K562 (cell line): ENCODE measurements at regions not wholly inside any gene's neighbourhood (a gene's known extent, or its start where the extent isn't known, plus 50 kb on each side); places are given as distances from the start of the nearest gene placed in this dataset.

Experiments
- ATAC-seq: fragments of 200-7000 bp; cut with Tn5 transposase; 3 replicates; pipeline ENCODE4 v1.9.1; 2020; ENCODE audit warnings: moderate library complexity
- BruUV-seq: library from RNA; stranded (reverse); fragments of 400-500 nt; replicated peaks from 2 replicates; lab custom pipeline; 2021; lab: Mats Ljungman, UMichigan
- CTCF ChIA-PET: fragments of 300-600 bp; formaldehyde crosslinking; extraction: SDS; loops from one replicate; lab custom pipeline; 2021; ENCODE audit warnings: low intra/inter-chr PET ratio; lab: Yijun Ruan, JAX
- POLR2A ChIA-PET: fragments of 300-600, 350-650 bp; sonication (Branson Sonifier 250); formaldehyde crosslinking; extraction: SDS; loops from one replicate; lab custom pipeline; 2021; ENCODE audit warnings: antibody characterized with exemption, inconsistent platforms; lab: Yijun Ruan, JAX
- DNase-seq, 4 experiments: peaks; one replicate each; pipeline versions ENCODE4 v3.0.0 to v3.0.0-alpha.2; 2011 to 2018; ENCODE audit warnings: low spot score in 3 of 4, mixed read lengths in 3 of 4; ENCODE audit errors: extremely low read depth in 1 of 4
- FAIRE-seq: peaks from 2 replicates; lab custom pipeline; 2011; peaks lifted over from hg19 to GRCh38; lab: Jason Lieb, UNC
- H2AFZ ChIP-seq: 2 replicates; pipeline ENCODE4 v1.6.0; 2011; ENCODE audit warnings: low read depth, low read length, control low read depth, inconsistent platforms
- H3K27ac ChIP-seq: fragments of 200-600 bp; 3 replicates; pipeline ENCODE4 v1.8.0; 2011; ENCODE audit warnings: low read depth, mild to moderate bottlenecking, control low read depth, inconsistent platforms, low read length, moderate library complexity, mixed read lengths; ENCODE audit errors: extremely low read depth
- H3K27me3 ChIP-seq, 2 experiments: fragments of 300-600 bp in 1 of 2; 2 replicates in 1 of 2; 3 replicates in 1 of 2; pipeline versions ENCODE4 v1.6.0 to v1.8.0; 2011; ENCODE audit warnings: inconsistent platforms in 2 of 2, low read length in 2 of 2, mild to moderate bottlenecking in 1 of 2, mixed read lengths in 1 of 2, moderate library complexity in 1 of 2; ENCODE audit not compliant: control insufficient read depth in 2 of 2, insufficient read depth in 2 of 2
- H3K36me3 ChIP-seq: fragments of 300-600 bp; 3 replicates; pipeline ENCODE4 v1.8.0; 2011; ENCODE audit warnings: mild to moderate bottlenecking, low read length, inconsistent platforms; ENCODE audit not compliant: control insufficient read depth, insufficient read depth
- H3K4me1 ChIP-seq, 2 experiments: fragments of 200-600 bp in 1 of 2; replicated peaks in 1 of 2; 2 replicates in 1 of 2; 3 replicates in 1 of 2; pipeline versions ENCODE4 v1.5.1 to v1.8.0; 2011; ENCODE audit warnings: inconsistent platforms in 2 of 2, low read length in 2 of 2, mild to moderate bottlenecking in 1 of 2, mixed read lengths in 1 of 2, moderate library complexity in 1 of 2; ENCODE audit not compliant: control insufficient read depth in 2 of 2, insufficient read depth in 2 of 2
- H3K4me2 ChIP-seq: 2 replicates; pipeline ENCODE4 v1.6.1; 2011; ENCODE audit warnings: low read length, control low read depth, inconsistent platforms, mixed read lengths; ENCODE audit not compliant: insufficient read depth
- H3K4me3 ChIP-seq: fragments of 200-600 bp; sonication (generic), shearing (Covaris generic); 2 replicates; pipeline ENCODE4 v1.5.1; 2016; ENCODE audit warnings: control low read depth, inconsistent platforms
- H3K79me2 ChIP-seq: fragments of 200-600 bp; 3 replicates; pipeline ENCODE4 v1.8.0; 2011; ENCODE audit warnings: low read length, inconsistent platforms; ENCODE audit not compliant: control insufficient read depth, insufficient read depth
- H3K9ac ChIP-seq, 2 experiments: 2 replicates each; pipeline versions ENCODE4 v1.6.0 to v1.6.1; 2011; ENCODE audit warnings: low read depth in 2 of 2, low read length in 2 of 2, control low read depth in 1 of 2, inconsistent platforms in 1 of 2, mild to moderate bottlenecking in 1 of 2, mixed read lengths in 1 of 2; ENCODE audit not compliant: insufficient read depth in 1 of 2
- H3K9me1 ChIP-seq: one replicate; pipeline ENCODE4 v1.6.0; 2011; ENCODE audit warnings: inconsistent platforms, mild to moderate bottlenecking, low read length, moderate library complexity; ENCODE audit not compliant: control insufficient read depth, insufficient read depth
- H3K9me3 ChIP-seq: replicated peaks from 2 replicates; pipeline ENCODE4 v1.5.1; 2011; ENCODE audit warnings: low read depth, low read length, inconsistent platforms; ENCODE audit not compliant: control insufficient read depth, insufficient read depth
- H4K20me1 ChIP-seq: replicated peaks from 2 replicates; pipeline ENCODE4 v1.6.1; 2011; ENCODE audit warnings: low read length, inconsistent platforms, mixed read lengths; ENCODE audit not compliant: control insufficient read depth, insufficient read depth
- BDP1 ChIP-seq: IDR thresholded peaks from 3 replicates; pipeline ENCODE4 v1.6.1; 2011; ENCODE audit not compliant: insufficient read length, insufficient read depth
- CSDE1 ChIP-seq, 2 experiments: fragments of 450-650 bp; IDR thresholded peaks; 2 replicates each; pipeline ENCODE4 v1.6.1; 2016; ENCODE audit warnings: mild to moderate bottlenecking in 1 of 2
- DACH1 ChIP-seq: fragments of 450-650 bp; IDR thresholded peaks from 2 replicates; pipeline ENCODE4 v1.6.1; 2018; ENCODE audit not compliant: partially characterized antibody
- DPF2 ChIP-seq: fragments of 450-650 bp; IDR thresholded peaks from 2 replicates; pipeline ENCODE4 v1.6.1; 2016
- EZH2 ChIP-seq: IDR thresholded peaks from 2 replicates; pipeline ENCODE4 v1.6.1; 2012; ENCODE audit warnings: low read depth, mild to moderate bottlenecking, inconsistent platforms, low read length, borderline replicate concordance
- FOXA1 ChIP-seq: fragments of 450-650 bp; IDR thresholded peaks from 2 replicates; pipeline ENCODE4 v1.6.1; 2016; ENCODE audit warnings: mild to moderate bottlenecking, borderline replicate concordance
- FOXA3 ChIP-seq, 2 experiments: fragments of 450-650 bp in 1 of 2; sonication (generic) in 1 of 2; formaldehyde crosslinking; IDR thresholded peaks in 1 of 2; conservative IDR thresholded peaks in 1 of 2; 2 replicates each; pipeline versions ENCODE4 v1.4.0 to v1.8.0; 2020 to 2022; ENCODE audit warnings: mild to moderate bottlenecking in 2 of 2, missing genetic modification reagents in 1 of 2
- KLF10 ChIP-seq: fragments of 250-450 bp; sonication (Bioruptor Pico); IDR thresholded peaks from 2 replicates; pipeline ENCODE4 v1.6.1; 2021; ENCODE audit warnings: matching md5 sums
- SOX6 ChIP-seq: fragments of 450-650 bp; IDR thresholded peaks from 2 replicates; pipeline ENCODE4 v1.6.1; 2014; ENCODE audit warnings: mild to moderate bottlenecking
- TAF15 ChIP-seq: fragments of 200-400 bp; formaldehyde crosslinking; IDR thresholded peaks from 2 replicates; pipeline ENCODE4 v1.6.1; 2017; ENCODE audit warnings: mild to moderate bottlenecking, low read depth, low read length, moderate library complexity
- ZNF165 ChIP-seq: fragments of 250-450 bp; sonication (Bioruptor Pico); IDR thresholded peaks from 2 replicates; pipeline ENCODE4 v1.4.0; 2020; ENCODE audit warnings: borderline replicate concordance
- ZNF644 ChIP-seq: fragments of 200-800 bp; sonication (Bioruptor generic); IDR thresholded peaks from 2 replicates; pipeline ENCODE4 v1.6.1; 2016; ENCODE audit warnings: low read depth, missing genetic modification characterization, missing compliant biosample characterization
- WGBS: fragments of 100-300 bp; shearing (Covaris generic); methylation state at CpG from one replicate; pipeline ENCODE4 v1.1.6; 2016; ENCODE audit warnings: low coverage, mixed read lengths; ENCODE audit not compliant: insufficient coverage; ENCODE audit errors: missing lambda C conversion rate; 5-methylcytosine and 5-hydroxymethylcytosine counted together
- in situ Hi-C: fragments of 300-500 bp; cut with MboI; formaldehyde crosslinking; loops from 4 replicates; pipeline ENCODE4 v1.15.0; 2018; ENCODE audit warnings: inconsistent platforms, mixed read lengths
- intact Hi-C: fragments of 100-400 bp; cut with micrococcal nuclease; formaldehyde crosslinking; loops from 2 replicates; pipeline ENCODE4 v1.14.2; 2022
- TF ChIP-seq, protein P1 (sequence below): IDR thresholded peaks from 2 replicates; pipeline ENCODE4 v1.6.1; 2012; ENCODE audit warnings: low read depth, low read length, improper control_type of control experiment, borderline replicate concordance
- TF ChIP-seq, protein P2 (sequence below): fragments of 250-450 bp; sonication (Bioruptor Pico); IDR thresholded peaks from 2 replicates; pipeline ENCODE4 v1.4.0; 2020; ENCODE audit warnings: mild to moderate bottlenecking, moderate library complexity
- TF ChIP-seq, protein P3 (sequence below): fragments of 200-400 bp; formaldehyde crosslinking; IDR thresholded peaks from 2 replicates; pipeline ENCODE4 v1.6.1; 2017; ENCODE audit warnings: mild to moderate bottlenecking, low read depth, low read length, moderate library complexity
- TF ChIP-seq, protein P4 (sequence below), 2 experiments: fragments of 450-650 bp; IDR thresholded peaks; 2 replicates each; pipeline ENCODE4 v1.6.1; 2016

DNA sequence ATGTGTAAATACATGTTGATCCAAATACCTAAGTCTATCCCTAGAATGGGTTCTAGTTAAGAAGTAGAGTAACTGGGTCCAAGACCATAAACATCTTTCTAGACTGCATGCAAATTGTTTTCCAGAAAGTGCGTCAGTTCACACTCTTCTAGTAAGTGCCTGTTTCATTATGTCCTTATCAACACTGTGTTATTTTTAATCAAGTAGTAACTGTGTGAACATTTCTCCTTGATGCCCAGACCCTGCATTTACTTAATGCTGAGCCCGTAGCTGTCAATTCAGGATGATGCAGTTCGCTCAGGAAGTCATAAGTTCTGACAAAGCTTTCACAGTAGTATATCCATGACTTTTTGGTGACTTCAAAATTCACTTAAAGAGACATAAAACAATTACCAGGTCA is 374.8 kb downstream of the OTUD1 start:
- CTCF ChIA-PET, result no interaction called here
- FAIRE-seq (no peak), ATAC-seq (no peak), DNase-seq (no peak)
- H4K20me1 ChIP-seq, result no peaks in the 10 kb centered on the region
- H3K79me2 ChIP-seq, result no peaks in the 10 kb centered on the region
- H3K9me1 ChIP-seq, result no peaks in the 10 kb centered on the region
- no peaks in the 10 kb centered on the region for H3K9me3 ChIP-seq
- H3K9ac ChIP-seq, result no peak overlapping the region
- H3K4me2 ChIP-seq, result no peak overlapping the region
- intact Hi-C loops (no loop called here), in situ Hi-C loops (no loop called here)
- POLR2A ChIA-PET, result no interaction called here
- H2AFZ ChIP-seq, result no peak overlapping the region
- BruUV-seq, result no TSS peak
- no peaks in the 10 kb centered on the region for H3K27me3 ChIP-seq
- H3K27ac ChIP-seq, result no peak overlapping the region
- H3K4me3 ChIP-seq, result no peak overlapping the region
- H3K4me1 ChIP-seq, result no peaks in the 10 kb centered on the region
- no peaks in the 10 kb centered on the region for H3K36me3 ChIP-seq
- WGBS, result 0% methylated on average over 3 of the region's 3 CpGs
- TF ChIP-seq, protein P1, sequence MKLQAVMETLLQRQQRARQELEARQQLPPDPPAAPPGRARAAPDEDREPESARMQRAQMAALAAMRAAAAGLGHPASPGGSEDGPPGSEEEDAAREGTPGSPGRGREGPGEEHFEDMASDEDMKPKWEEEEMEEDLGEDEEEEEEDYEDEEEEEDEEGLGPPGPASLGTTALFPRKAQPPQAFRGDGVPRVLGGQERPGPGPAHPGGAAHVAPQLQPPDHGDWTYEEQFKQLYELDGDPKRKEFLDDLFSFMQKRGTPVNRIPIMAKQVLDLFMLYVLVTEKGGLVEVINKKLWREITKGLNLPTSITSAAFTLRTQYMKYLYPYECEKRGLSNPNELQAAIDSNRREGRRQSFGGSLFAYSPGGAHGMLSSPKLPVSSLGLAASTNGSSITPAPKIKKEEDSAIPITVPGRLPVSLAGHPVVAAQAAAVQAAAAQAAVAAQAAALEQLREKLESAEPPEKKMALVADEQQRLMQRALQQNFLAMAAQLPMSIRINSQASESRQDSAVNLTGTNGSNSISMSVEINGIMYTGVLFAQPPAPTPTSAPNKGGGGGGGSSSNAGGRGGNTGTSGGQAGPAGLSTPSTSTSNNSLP, result no peak
- no peak for TF ChIP-seq KLF10 (CRISPR knock-in tag)
- TF ChIP-seq, protein P2, sequence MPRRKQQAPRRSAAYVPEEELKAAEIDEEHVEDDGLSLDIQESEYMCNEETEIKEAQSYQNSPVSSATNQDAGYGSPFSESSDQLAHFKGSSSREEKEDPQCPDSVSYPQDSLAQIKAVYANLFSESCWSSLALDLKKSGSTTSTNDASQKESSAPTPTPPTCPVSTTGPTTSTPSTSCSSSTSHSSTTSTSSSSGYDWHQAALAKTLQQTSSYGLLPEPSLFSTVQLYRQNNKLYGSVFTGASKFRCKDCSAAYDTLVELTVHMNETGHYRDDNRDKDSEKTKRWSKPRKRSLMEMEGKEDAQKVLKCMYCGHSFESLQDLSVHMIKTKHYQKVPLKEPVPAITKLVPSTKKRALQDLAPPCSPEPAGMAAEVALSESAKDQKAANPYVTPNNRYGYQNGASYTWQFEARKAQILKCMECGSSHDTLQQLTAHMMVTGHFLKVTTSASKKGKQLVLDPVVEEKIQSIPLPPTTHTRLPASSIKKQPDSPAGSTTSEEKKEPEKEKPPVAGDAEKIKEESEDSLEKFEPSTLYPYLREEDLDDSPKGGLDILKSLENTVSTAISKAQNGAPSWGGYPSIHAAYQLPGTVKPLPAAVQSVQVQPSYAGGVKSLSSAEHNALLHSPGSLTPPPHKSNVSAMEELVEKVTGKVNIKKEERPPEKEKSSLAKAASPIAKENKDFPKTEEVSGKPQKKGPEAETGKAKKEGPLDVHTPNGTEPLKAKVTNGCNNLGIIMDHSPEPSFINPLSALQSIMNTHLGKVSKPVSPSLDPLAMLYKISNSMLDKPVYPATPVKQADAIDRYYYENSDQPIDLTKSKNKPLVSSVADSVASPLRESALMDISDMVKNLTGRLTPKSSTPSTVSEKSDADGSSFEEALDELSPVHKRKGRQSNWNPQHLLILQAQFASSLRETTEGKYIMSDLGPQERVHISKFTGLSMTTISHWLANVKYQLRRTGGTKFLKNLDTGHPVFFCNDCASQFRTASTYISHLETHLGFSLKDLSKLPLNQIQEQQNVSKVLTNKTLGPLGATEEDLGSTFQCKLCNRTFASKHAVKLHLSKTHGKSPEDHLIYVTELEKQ (CRISPR knock-in tag), result no peak
- TF ChIP-seq TAF15, result no peak
- no peak for TF ChIP-seq ZNF644
- TF ChIP-seq EZH2, result no peak
- TF ChIP-seq BDP1, result no peak
- TF ChIP-seq DACH1, result no peak
- TF ChIP-seq DPF2, result no peak
- TF ChIP-seq, protein P3, sequence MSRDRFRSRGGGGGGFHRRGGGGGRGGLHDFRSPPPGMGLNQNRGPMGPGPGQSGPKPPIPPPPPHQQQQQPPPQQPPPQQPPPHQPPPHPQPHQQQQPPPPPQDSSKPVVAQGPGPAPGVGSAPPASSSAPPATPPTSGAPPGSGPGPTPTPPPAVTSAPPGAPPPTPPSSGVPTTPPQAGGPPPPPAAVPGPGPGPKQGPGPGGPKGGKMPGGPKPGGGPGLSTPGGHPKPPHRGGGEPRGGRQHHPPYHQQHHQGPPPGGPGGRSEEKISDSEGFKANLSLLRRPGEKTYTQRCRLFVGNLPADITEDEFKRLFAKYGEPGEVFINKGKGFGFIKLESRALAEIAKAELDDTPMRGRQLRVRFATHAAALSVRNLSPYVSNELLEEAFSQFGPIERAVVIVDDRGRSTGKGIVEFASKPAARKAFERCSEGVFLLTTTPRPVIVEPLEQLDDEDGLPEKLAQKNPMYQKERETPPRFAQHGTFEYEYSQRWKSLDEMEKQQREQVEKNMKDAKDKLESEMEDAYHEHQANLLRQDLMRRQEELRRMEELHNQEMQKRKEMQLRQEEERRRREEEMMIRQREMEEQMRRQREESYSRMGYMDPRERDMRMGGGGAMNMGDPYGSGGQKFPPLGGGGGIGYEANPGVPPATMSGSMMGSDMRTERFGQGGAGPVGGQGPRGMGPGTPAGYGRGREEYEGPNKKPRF, result no peak
- no peak for TF ChIP-seq CSDE1 (IDR thresholded peaks at IDR 0.05)
- TF ChIP-seq, protein P4, sequence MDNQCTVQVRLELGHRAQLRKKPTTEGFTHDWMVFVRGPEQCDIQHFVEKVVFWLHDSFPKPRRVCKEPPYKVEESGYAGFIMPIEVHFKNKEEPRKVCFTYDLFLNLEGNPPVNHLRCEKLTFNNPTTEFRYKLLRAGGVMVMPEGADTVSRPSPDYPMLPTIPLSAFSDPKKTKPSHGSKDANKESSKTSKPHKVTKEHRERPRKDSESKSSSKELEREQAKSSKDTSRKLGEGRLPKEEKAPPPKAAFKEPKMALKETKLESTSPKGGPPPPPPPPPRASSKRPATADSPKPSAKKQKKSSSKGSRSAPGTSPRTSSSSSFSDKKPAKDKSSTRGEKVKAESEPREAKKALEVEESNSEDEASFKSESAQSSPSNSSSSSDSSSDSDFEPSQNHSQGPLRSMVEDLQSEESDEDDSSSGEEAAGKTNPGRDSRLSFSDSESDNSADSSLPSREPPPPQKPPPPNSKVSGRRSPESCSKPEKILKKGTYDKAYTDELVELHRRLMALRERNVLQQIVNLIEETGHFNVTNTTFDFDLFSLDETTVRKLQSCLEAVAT (IDR thresholded peaks at IDR 0.05), result no peak
- no peak for TF ChIP-seq ZNF165
- TF ChIP-seq SOX6, result no peak
- no peak for TF ChIP-seq FOXA3 (CRISPR knock-in tag; conservative IDR thresholded peaks at IDR 0.05 in 1 of 2, IDR thresholded peaks at IDR 0.05 in 1 of 2)
- TF ChIP-seq FOXA1, result no peak
- TF ChIP-seq, all 486 proteins: peak for 0
